GM19468 (cell line): ENCODE measurements at regions not wholly inside any gene's neighbourhood (a gene's known extent, or its start where the extent isn't known, plus 50 kb on each side); places are given as distances from the start of the nearest gene placed in this dataset.

Experiments
- ATAC-seq: cut with Tn5 transposase; IDR thresholded peaks from one replicate; pipeline ENCODE4 v1.9.1; 2021; ENCODE audit warnings: mild to moderate bottlenecking, moderate library complexity, moderate number of reproducible peaks; ENCODE audit not compliant: unreplicated experiment; ENCODE audit errors: extremely low read depth

GRCh38 chr4:83172371-83172770 is 57.8 kb upstream of the PLAC8 start:
- ATAC-seq: no peak

- no peak for ATAC-seq
These were observed 57.0 kb upstream of the PLAC8 start for GRCh38 chr4:83171436-83172039.

GRCh38 chr4:83170952-83171399 is 56.4 kb upstream of the PLAC8 start:
- no peak for ATAC-seq
